Testis (tissue), 2 donors: ENCODE measurements at regions not wholly inside any gene's neighbourhood (a gene's known extent, or its start where the extent isn't known, plus 50 kb on each side); places are given as distances from the start of the nearest gene placed in this dataset.

Experiments
- DNase-seq: peaks from one replicate; pipeline ENCODE4 v3.0.0-alpha.2; 2019
- H3K27ac ChIP-seq, 2 donors: fragments of 200-600 bp; sonication (generic); one replicate each; pipeline ENCODE4 v1.5.1; 2019
- H3K27me3 ChIP-seq: fragments of 200-600 bp; sonication (generic); one replicate; pipeline ENCODE4 v1.5.1; 2019
- H3K36me3 ChIP-seq: fragments of 200-600 bp; sonication (generic); one replicate; pipeline ENCODE4 v1.5.1; 2017; ENCODE audit warnings: low read depth; ENCODE audit errors: missing control alignments
- H3K4me1 ChIP-seq: fragments of 200-600 bp; sonication (generic); one replicate; pipeline ENCODE4 v1.5.1; 2019
- H3K4me3 ChIP-seq, 2 donors: fragments of 200-600 bp; sonication (generic); one replicate each; pipeline ENCODE4 v1.5.1; 2017 to 2019
- H3K9me3 ChIP-seq: fragments of 200-600 bp; sonication (generic); one replicate; pipeline ENCODE4 v1.5.1; 2017
- CTCF ChIP-seq, 3 experiments: fragments of 450-650 bp in 2 of 3; fragments of 200-600 bp in 1 of 3; sonication (generic) in 1 of 3; IDR thresholded peaks; one replicate each; pipeline ENCODE4 v1.5.1; 2016 to 2019; ENCODE audit warnings: antibody characterized with exemption in 3 of 3, mild to moderate bottlenecking in 2 of 3, moderate library complexity in 1 of 3
- POLR2A ChIP-seq: fragments of 450-650 bp; IDR thresholded peaks from one replicate; pipeline ENCODE4 v1.6.1; 2017; ENCODE audit warnings: antibody characterized with exemption, mild to moderate bottlenecking, moderate library complexity
- WGBS, 2 donors: methylation state at CpG; one replicate each; pipeline ENCODE4 v1.1.5; 2018; 5-methylcytosine and 5-hydroxymethylcytosine counted together
- intact Hi-C: fragments of 100-400 bp; cut with DNase I; formaldehyde crosslinking; loops from one replicate; pipeline ENCODE4 v1.15.1; 2023; ENCODE audit warnings: low total_unique reads

DNA sequence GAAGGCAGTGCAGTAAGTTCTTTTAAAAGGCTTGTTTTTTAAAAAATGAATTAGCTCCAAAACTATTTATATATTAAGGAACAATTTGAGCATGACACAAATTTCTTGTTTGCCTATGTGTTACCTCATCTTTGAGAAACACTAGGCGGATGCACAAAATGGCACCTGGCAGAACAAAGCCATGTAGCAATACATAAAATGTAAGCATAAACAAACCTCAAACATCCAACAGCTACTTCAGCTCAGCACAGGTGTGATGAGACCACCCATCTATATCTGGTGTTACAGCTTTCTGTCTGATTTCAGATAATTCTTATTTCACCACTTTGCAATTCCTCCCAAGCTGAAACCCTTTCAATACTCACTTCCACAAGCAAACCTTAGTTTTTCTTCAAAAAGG, 221.2 kb upstream of the CNTN6 start:
- H3K9me3 ChIP-seq = no peaks in the 10 kb centered on the region
- H3K27me3 ChIP-seq = no peaks in the 10 kb centered on the region
- intact Hi-C loops = no loop called here
- H3K4me1 ChIP-seq = no peaks in the 10 kb centered on the region
- no peak overlapping the region for H3K4me3 ChIP-seq
- no peaks in the 10 kb centered on the region for H3K36me3 ChIP-seq
- TF ChIP-seq CTCF (IDR thresholded peaks at IDR 0.05) = no peak
- TF ChIP-seq POLR2A = no peak
- 88 to 100% methylated on average over 1 of the region's 1 CpG for WGBS, 2 donors
- DNase-seq = no peak
- no peak overlapping the region for H3K27ac ChIP-seq

DNA sequence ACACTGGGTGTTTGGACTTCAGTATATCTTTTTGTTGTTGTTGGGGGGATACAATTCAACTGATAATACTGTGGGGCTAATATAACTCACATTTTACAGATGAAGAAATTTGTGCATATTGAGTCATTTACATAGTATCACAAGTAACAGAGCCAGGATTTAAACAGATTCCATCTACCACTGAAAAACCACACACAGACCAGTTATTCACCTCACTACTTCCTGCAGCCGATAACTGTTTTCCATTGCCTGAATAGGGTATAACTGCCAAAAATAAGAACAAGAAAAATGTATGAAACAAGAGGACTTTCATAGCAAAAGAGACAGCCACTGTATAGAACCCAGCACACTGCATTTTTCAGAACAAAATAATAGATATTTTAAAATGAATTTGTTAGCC, 215.8 kb upstream of the CNTN6 start:
- H3K36me3 ChIP-seq = no peaks in the 10 kb centered on the region
- H3K9me3 ChIP-seq = no peaks in the 10 kb centered on the region
- no peaks in the 10 kb centered on the region for H3K4me1 ChIP-seq
- TF ChIP-seq POLR2A (no peak), CTCF (IDR thresholded peaks at IDR 0.05) (no peak)
- H3K27ac ChIP-seq = no peak overlapping the region
- intact Hi-C loops = no loop called here
- H3K27me3 ChIP-seq = no peaks in the 10 kb centered on the region
- H3K4me3 ChIP-seq = no peak overlapping the region
- 74 to 85% methylated on average over 1 of the region's 1 CpG for WGBS, 2 donors
- no peak for DNase-seq

- 95 to 97% methylated on average over 1 of the region's 1 CpG for WGBS, 2 donors
- no peak for DNase-seq
- Histone ChIP-seq H3K9me3 (no peaks in the 10 kb centered on the region), H3K27me3 (no peaks in the 10 kb centered on the region), H3K36me3 (no peaks in the 10 kb centered on the region), H3K4me3 (no peak overlapping the region), H3K4me1 (no peaks in the 10 kb centered on the region), H3K27ac (no peak overlapping the region)
- no peak for TF ChIP-seq POLR2A
- TF ChIP-seq CTCF (IDR thresholded peaks at IDR 0.05) = no peak
- intact Hi-C loops = no loop called here
These were observed 214.1 kb upstream of the CNTN6 start for GRCh38 chr3:878746-879145.

GRCh38 chr3:880371-880770, 212.5 kb upstream of the CNTN6 start:
- DNase-seq = no peak
- 62 to 67% methylated on average over 3 of the region's 3 CpGs for WGBS, 2 donors
- intact Hi-C loops = no loop called here
- H3K27ac ChIP-seq = no peak overlapping the region
- H3K4me3 ChIP-seq = no peak overlapping the region
- H3K36me3 ChIP-seq = no peaks in the 10 kb centered on the region
- no peaks in the 10 kb centered on the region for H3K4me1 ChIP-seq
- H3K9me3 ChIP-seq = no peaks in the 10 kb centered on the region
- H3K27me3 ChIP-seq = no peaks in the 10 kb centered on the region
- TF ChIP-seq POLR2A = no peak
- no peak for TF ChIP-seq CTCF (IDR thresholded peaks at IDR 0.05)

GRCh38 chr3:882533-882932, 210.3 kb upstream of the CNTN6 start:
- Histone ChIP-seq H3K9me3 (no peaks in the 10 kb centered on the region), H3K4me3 (no peak overlapping the region), H3K36me3 (no peaks in the 10 kb centered on the region), H3K27ac (no peak overlapping the region), H3K4me1 (no peaks in the 10 kb centered on the region), H3K27me3 (no peaks in the 10 kb centered on the region)
- intact Hi-C loops = no loop called here
- WGBS, 2 donors = 76 to 83% methylated on average over 3 of the region's 3 CpGs
- no peak for DNase-seq
- TF ChIP-seq CTCF (IDR thresholded peaks at IDR 0.05) (no peak), POLR2A (no peak)
